ENCODE measurements at regions not wholly inside any gene's neighbourhood (a gene's known extent, or its start where the extent isn't known, plus 50 kb on each side); places are given as distances from the start of the nearest gene placed in this dataset.

DNA sequence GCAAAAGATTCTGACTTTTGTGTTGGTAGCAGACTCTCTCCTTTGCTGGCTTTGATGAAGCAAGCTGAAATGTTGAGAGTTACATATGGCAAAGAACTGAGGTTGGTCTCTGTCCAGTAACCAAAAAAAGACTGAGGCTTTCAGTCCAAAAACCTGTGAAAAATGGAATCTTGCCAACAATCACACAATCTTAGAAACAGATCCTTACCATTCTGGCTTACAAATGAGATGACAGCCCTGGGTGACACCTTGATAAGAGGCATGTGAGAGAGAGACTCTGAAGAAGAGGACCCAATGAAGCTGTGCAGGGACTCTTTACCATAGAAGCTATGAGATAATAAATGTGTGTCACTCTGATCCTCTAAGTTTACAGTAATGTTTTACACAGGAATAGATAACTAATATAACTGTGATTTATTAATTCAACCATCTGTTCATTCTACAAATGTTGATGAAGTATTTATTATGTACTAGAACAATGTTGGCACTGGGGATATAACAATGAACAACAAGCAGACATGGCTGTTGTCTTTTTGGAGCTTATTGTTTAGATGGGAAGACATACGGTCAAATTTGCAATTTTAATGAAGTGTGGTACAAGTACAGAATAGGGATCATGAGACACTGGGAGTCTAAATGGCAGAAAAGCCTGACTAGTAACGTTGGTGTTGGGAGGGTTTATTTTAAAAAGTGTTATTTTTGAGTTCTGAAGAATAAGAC lies 251.0 kb downstream of the OLFM3 start:
- no peaks in the 10 kb centered on the region for H3K36me3 ChIP-seq
- WGBS, 5 donors = 54 to 66% (median 59%) methylated on average over 2 of the region's 2 CpGs
- no peak for DNase-seq
- H3K27ac ChIP-seq = no peak overlapping the region
- no peaks in the 10 kb centered on the region for H3K4me1 ChIP-seq
- H3K9me3 ChIP-seq = no peaks in the 10 kb centered on the region
- H3K4me3 ChIP-seq = no peak overlapping the region
- TF ChIP-seq POLR2AphosphoS5 (IDR thresholded peaks at IDR 0.05) (no peak), EP300 (IDR thresholded peaks at IDR 0.05) (no peak), POLR2A (IDR thresholded peaks at IDR 0.05) (no peak)
- TF ChIP-seq, protein P1, sequence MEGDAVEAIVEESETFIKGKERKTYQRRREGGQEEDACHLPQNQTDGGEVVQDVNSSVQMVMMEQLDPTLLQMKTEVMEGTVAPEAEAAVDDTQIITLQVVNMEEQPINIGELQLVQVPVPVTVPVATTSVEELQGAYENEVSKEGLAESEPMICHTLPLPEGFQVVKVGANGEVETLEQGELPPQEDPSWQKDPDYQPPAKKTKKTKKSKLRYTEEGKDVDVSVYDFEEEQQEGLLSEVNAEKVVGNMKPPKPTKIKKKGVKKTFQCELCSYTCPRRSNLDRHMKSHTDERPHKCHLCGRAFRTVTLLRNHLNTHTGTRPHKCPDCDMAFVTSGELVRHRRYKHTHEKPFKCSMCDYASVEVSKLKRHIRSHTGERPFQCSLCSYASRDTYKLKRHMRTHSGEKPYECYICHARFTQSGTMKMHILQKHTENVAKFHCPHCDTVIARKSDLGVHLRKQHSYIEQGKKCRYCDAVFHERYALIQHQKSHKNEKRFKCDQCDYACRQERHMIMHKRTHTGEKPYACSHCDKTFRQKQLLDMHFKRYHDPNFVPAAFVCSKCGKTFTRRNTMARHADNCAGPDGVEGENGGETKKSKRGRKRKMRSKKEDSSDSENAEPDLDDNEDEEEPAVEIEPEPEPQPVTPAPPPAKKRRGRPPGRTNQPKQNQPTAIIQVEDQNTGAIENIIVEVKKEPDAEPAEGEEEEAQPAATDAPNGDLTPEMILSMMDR (IDR thresholded peaks at IDR 0.05) = no peak
- no peaks in the 10 kb centered on the region for H3K27me3 ChIP-seq
- intact Hi-C loops (cut with DNase I; ENCODE audit: low total_unique reads) = no loop called here

DNA sequence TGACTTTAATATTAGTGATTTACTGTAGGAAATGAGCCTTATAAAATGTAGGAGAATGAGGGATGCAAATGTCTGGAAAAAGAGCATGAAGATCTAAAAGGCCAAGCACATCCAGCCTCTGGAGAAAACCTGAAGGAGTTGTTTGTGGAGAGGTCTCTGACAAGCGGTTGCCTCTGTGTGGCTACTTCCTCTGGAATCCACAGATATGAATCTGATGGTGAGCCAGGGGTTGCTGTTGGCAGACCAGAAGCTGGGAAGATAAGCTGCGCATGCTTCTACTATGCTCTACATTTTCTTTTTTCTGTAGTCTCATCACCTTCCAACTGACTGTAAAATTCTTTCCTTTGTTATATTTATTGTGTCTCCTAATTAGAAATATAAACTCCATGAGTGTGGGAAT lies 248.6 kb downstream of the OLFM3 start:
- intact Hi-C loops (cut with DNase I; ENCODE audit: low total_unique reads) = no loop called here
- H3K27ac ChIP-seq = no peak overlapping the region
- no peak for DNase-seq
- no peak overlapping the region for H3K4me3 ChIP-seq
- WGBS, 5 donors = 71 to 82% (median 75%) methylated on average over 2 of the region's 2 CpGs
- H3K36me3 ChIP-seq = no peaks in the 10 kb centered on the region
- no peaks in the 10 kb centered on the region for H3K4me1 ChIP-seq
- TF ChIP-seq EP300 (IDR thresholded peaks at IDR 0.05) (no peak), POLR2AphosphoS5 (IDR thresholded peaks at IDR 0.05) (no peak), POLR2A (IDR thresholded peaks at IDR 0.05) (no peak)
- TF ChIP-seq, protein P1 (IDR thresholded peaks at IDR 0.05) = no peak
- H3K27me3 ChIP-seq = no peaks in the 10 kb centered on the region
- no peaks in the 10 kb centered on the region for H3K9me3 ChIP-seq

Small RNAs in the stretch of these regions (small RNA-seq; reads per million reads assigned to genes)
- gene RNU6-965P = 0 reads per million in 4 donors
